ENCODE measurements at regions not wholly inside any gene's neighbourhood (a gene's known extent, or its start where the extent isn't known, plus 50 kb on each side); places are given as distances from the start of the nearest gene placed in this dataset.

- TF ChIP-seq CTCF (IDR thresholded peaks at IDR 0.05) (no peak), POLR2A (IDR thresholded peaks at IDR 0.05) (no peak)
Observed at GRCh38 chr12:9273276-9273675, 65.1 kb upstream of the PZP start.
